SU-DHL-6 (cell line): ENCODE measurements at regions not wholly inside any gene's neighbourhood (a gene's known extent, or its start where the extent isn't known, plus 50 kb on each side); places are given as distances from the start of the nearest gene placed in this dataset.

Source experiments
- H2AFZ ChIP-seq: fragments of 200-600 bp; sonication (generic); 2 replicates; pipeline ENCODE4 v1.6.1; 2014; ENCODE audit warnings: low read depth, mild to moderate bottlenecking, moderate library complexity, mixed read lengths, antibody characterized with exemption, low read length; ENCODE audit not compliant: severe bottlenecking
- H3F3A ChIP-seq: fragments of 200-600 bp; shearing (Covaris generic); 2 replicates; pipeline ENCODE4 v1.6.0; 2016; ENCODE audit warnings: antibody characterized with exemption, mild to moderate bottlenecking; ENCODE audit not compliant: insufficient read depth
- H3K27ac ChIP-seq: fragments of 200-600 bp; sonication (generic); 2 replicates; pipeline ENCODE4 v1.5.1; 2016; ENCODE audit warnings: low read depth, mild to moderate bottlenecking, low read length, moderate library complexity, mixed read lengths
- H3K27me3 ChIP-seq: fragments of 200-600 bp; sonication (generic), shearing (Covaris generic); 2 replicates; pipeline ENCODE4 v1.6.0; 2014; ENCODE audit warnings: mild to moderate bottlenecking, low read length
- H3K36me3 ChIP-seq: fragments of 200-600 bp; sonication (generic); 2 replicates; pipeline ENCODE4 v1.6.1; 2014; ENCODE audit warnings: mild to moderate bottlenecking, low read length, mixed read lengths
- H3K4me2 ChIP-seq: fragments of 300-600, 200-600 bp; shearing (Covaris generic), sonication (generic); 2 replicates; pipeline ENCODE4 v1.6.0; 2014; ENCODE audit warnings: low read length, low read depth, mild to moderate bottlenecking; ENCODE audit not compliant: poor library complexity, severe bottlenecking
- H3K4me3 ChIP-seq: fragments of 200-600 bp; sonication (generic); 2 replicates; pipeline ENCODE4 v1.5.1; 2014; ENCODE audit warnings: antibody characterized with exemption, low read length, mild to moderate bottlenecking, mixed read lengths; ENCODE audit not compliant: insufficient read depth, poor library complexity, severe bottlenecking
- H3K79me2 ChIP-seq: fragments of 200-600 bp; sonication (generic); 2 replicates; pipeline ENCODE4 v1.6.1; 2014; ENCODE audit warnings: mild to moderate bottlenecking, low read length, moderate library complexity; ENCODE audit not compliant: insufficient read depth
- H3K9ac ChIP-seq: fragments of 200-600 bp; sonication (generic); 2 replicates; pipeline ENCODE4 v1.7.0; 2014; ENCODE audit warnings: mild to moderate bottlenecking, low read length
- H3K9me2 ChIP-seq: fragments of 200-600 bp; sonication (generic); replicated peaks from 2 replicates; pipeline ENCODE4 v1.6.1; 2014; ENCODE audit warnings: low read length; ENCODE audit not compliant: insufficient read depth
- H3K9me3 ChIP-seq: fragments of 200-600 bp; sonication (generic); 2 replicates; pipeline ENCODE4 v1.6.1; 2014; ENCODE audit warnings: low read length, mixed read lengths; ENCODE audit not compliant: insufficient read depth
- H4K20me1 ChIP-seq: fragments of 200-600 bp; sonication (generic); 2 replicates; pipeline ENCODE4 v1.6.1; 2014; ENCODE audit warnings: low read depth, mild to moderate bottlenecking, antibody characterized with exemption, low read length, moderate library complexity, mixed read lengths
- CTCF ChIP-seq: fragments of 200-600 bp; sonication (generic); IDR thresholded peaks from one replicate; pipeline ENCODE4 v1.5.1; 2017; ENCODE audit warnings: antibody characterized with exemption, mild to moderate bottlenecking, low read length, moderate library complexity; ENCODE audit not compliant: insufficient read depth, poor library complexity, severe bottlenecking
- EZH2phosphoT487 ChIP-seq: fragments of 200-600 bp; sonication (generic), shearing (Covaris generic); conservative IDR thresholded peaks from 2 replicates; pipeline ENCODE4 v1.6.1; 2018; ENCODE audit warnings: mild to moderate bottlenecking, antibody characterized with exemption, low read length, moderate library complexity, mixed read lengths

DNA sequence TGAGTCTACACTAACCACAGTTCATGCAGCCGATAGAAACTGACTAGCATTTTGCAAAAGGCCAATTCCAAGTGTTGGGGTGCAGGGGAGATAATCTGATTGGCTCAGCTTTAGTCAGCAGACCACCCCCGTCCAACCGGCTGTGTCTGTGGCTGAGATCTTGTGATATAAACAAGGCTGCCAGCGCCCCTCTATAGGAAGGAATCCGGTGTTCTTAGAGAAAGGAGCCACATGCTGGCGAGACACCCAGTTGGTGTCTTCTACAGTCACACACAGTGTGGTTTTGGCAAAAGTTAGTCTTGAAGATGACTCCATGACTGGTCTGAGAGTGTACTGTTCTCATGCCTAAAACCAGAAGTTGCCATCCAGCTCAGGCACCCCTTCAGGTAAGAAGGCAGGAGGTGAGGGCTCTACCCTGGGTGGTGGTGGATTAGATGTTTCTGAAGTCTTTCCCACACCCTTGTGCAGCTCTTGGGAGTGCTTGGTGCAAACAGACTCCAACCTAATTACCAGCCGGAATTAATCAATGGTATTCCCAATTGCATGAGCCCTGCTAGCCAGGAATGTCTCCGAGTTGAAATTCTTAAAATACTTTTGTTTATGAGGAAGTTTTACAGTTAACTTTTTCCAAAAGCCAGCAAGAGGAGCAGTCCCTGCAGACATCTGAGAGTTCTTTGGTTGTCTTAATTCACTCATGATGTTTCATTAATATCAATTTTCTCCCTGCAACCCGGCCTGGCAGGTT lies 172.3 kb upstream of the IRX6 start:
- Histone ChIP-seq H3K4me3 (no peak overlapping the region), H2AFZ (no peak overlapping the region)

DNA sequence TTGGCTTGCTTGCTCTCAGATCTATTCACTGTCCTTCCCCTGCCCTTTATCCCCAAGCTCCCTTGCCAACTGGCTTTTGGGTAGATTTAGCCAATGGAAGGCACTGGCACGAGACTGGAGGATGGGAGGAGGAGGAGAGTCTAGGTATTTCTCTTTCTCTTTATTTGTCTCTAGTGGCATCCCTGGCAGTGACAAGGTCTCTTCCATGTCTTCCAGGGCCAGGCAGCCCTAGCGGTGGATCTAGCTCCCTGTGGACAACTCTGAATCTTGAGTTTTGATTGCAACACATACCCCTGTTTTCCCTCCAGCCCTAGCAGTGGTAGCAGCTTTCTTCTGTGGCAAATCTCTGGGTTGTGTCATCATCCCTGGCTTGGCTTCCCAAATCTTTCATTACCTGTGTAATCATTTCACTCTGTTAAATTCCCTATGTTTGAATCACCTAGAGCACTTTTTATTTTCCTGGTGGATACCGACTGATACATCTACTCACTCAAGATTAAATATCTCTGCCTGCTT lies 171.1 kb upstream of the IRX6 start:
- H3K4me3 ChIP-seq: no peak overlapping the region
- no peaks in the 10 kb centered on the region for H4K20me1 ChIP-seq
- no peak overlapping the region for H3K9ac ChIP-seq
- no peaks in the 10 kb centered on the region for H3F3A ChIP-seq
- no peak overlapping the region for H2AFZ ChIP-seq
- H3K9me3 ChIP-seq: no peaks in the 10 kb centered on the region
- H3K27me3 ChIP-seq: no peaks in the 10 kb centered on the region
- no peak overlapping the region for H3K27ac ChIP-seq
- H3K36me3 ChIP-seq: no peaks in the 10 kb centered on the region
- H3K4me2 ChIP-seq: no peak overlapping the region
- H3K79me2 ChIP-seq: no peaks in the 10 kb centered on the region
- TF ChIP-seq EZH2phosphoT487 (no peak), CTCF (no peak)
- no peaks in the 10 kb centered on the region for H3K9me2 ChIP-seq

More for the DNA sequence above, 172.3 kb upstream of the IRX6 start:
- Histone ChIP-seq H3K9me2 (no peaks in the 10 kb centered on the region), H3F3A (no peaks in the 10 kb centered on the region), H3K36me3 (no peaks in the 10 kb centered on the region), H3K27me3 (no peaks in the 10 kb centered on the region), H4K20me1 (no peaks in the 10 kb centered on the region), H3K27ac (no peak overlapping the region), H3K4me2 (no peak overlapping the region), H3K79me2 (no peaks in the 10 kb centered on the region), H3K9me3 (no peaks in the 10 kb centered on the region), H3K9ac (no peak overlapping the region)
- TF ChIP-seq CTCF (no peak), EZH2phosphoT487 (no peak)

GRCh38 chr16:55154262-55154661 lies 169.7 kb upstream of the IRX6 start:
- H2AFZ ChIP-seq: no peak overlapping the region
- H4K20me1 ChIP-seq: no peaks in the 10 kb centered on the region
- H3K9ac ChIP-seq: no peak overlapping the region
- no peak overlapping the region for H3K27ac ChIP-seq
- no peaks in the 10 kb centered on the region for H3K9me3 ChIP-seq
- H3K4me2 ChIP-seq: no peak overlapping the region
- H3F3A ChIP-seq: no peaks in the 10 kb centered on the region
- no peak for TF ChIP-seq EZH2phosphoT487
- TF ChIP-seq CTCF: no peak
- no peaks in the 10 kb centered on the region for H3K79me2 ChIP-seq
- H3K9me2 ChIP-seq: no peaks in the 10 kb centered on the region
- no peaks in the 10 kb centered on the region for H3K36me3 ChIP-seq
- no peak overlapping the region for H3K4me3 ChIP-seq
- no peaks in the 10 kb centered on the region for H3K27me3 ChIP-seq
